LNCaP clone FGC (cell line): ENCODE measurements at regions not wholly inside any gene's neighbourhood (a gene's known extent, or its start where the extent isn't known, plus 50 kb on each side); places are given as distances from the start of the nearest gene placed in this dataset.

Experiments used
- DNase-seq: peaks from one replicate; pipeline ENCODE4 v3.0.0-alpha.2; 2011; ENCODE audit warnings: low read depth
- H3K4me3 ChIP-seq: 2 replicates; pipeline ENCODE4 v1.5.1; 2011; ENCODE audit warnings: mild to moderate bottlenecking, low read depth, low read length, control low read depth
- TF ChIP-seq, protein P1 (sequence below): IDR thresholded peaks from 2 replicates; pipeline ENCODE4 v1.5.1; 2012; ENCODE audit warnings: mild to moderate bottlenecking; ENCODE audit not compliant: control insufficient read depth, insufficient read depth; ENCODE audit errors: extremely low read depth

DNA sequence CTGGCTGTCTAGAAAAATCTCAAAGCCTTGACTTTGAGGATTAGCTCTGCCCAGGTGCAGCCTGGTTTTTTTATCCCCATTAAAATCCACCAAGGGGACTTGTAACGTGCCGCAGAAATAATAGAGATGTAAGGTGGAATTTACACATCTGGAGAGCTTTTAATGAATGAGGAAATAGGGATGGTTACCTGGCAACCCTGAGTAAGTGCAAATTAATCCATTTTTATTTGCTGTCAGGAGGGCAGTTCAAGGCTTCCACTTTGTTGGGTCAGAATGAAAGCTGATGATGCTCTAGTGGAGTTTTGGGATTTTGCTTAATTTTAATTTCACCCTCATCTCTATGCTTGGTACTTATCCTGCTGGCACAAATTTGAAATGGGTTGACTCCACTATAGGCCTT lies 163.4 kb upstream of the CEP162 start:
- DNase-seq: no peak
- H3K4me3 ChIP-seq: no peak overlapping the region
- TF ChIP-seq, protein P1, sequence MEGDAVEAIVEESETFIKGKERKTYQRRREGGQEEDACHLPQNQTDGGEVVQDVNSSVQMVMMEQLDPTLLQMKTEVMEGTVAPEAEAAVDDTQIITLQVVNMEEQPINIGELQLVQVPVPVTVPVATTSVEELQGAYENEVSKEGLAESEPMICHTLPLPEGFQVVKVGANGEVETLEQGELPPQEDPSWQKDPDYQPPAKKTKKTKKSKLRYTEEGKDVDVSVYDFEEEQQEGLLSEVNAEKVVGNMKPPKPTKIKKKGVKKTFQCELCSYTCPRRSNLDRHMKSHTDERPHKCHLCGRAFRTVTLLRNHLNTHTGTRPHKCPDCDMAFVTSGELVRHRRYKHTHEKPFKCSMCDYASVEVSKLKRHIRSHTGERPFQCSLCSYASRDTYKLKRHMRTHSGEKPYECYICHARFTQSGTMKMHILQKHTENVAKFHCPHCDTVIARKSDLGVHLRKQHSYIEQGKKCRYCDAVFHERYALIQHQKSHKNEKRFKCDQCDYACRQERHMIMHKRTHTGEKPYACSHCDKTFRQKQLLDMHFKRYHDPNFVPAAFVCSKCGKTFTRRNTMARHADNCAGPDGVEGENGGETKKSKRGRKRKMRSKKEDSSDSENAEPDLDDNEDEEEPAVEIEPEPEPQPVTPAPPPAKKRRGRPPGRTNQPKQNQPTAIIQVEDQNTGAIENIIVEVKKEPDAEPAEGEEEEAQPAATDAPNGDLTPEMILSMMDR: no peak

DNA sequence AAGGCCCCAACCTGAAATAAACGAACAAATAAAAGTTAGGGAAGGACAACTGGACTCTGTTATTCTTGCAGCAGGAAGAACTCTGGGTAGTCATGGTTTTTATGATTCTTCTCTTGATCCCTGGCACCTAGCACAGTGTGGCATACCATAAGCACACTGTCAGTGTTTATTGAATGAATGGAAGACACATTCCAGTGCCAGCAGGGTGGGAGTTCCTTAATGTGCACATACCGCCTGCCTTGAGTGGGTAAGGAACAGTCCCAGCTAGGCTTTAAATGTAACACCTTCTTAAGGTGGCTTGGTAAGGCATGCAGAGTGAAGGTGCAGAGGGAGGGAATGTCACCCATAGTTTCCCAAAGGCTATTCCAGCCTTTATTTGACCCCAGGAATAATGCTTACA lies 162.9 kb upstream of the CEP162 start:
- H3K4me3 ChIP-seq: no peak overlapping the region
- TF ChIP-seq, protein P1: no peak
- no peak for DNase-seq

DNA sequence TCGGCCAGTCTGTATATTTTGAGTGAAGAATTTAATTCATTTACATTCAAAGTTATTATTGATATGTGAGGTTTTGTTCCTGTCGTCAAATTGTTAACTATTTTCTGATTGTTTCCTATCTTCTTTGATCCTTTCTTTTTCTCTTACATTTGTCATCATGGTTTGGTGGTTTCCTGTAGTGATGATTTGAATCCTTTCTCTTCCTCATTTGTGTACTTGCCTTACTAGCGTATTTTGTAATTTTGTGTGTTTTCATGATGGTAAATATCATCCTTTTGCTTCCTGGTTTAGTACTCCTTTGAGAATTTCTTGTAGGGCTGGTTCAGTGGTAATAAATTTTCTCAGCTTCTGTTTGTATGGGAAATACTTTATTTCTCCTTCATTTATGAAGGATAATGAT lies 151.7 kb upstream of the CEP162 start:
- DNase-seq: no peak
- H3K4me3 ChIP-seq: no peak overlapping the region
- TF ChIP-seq, protein P1: no peak

DNA sequence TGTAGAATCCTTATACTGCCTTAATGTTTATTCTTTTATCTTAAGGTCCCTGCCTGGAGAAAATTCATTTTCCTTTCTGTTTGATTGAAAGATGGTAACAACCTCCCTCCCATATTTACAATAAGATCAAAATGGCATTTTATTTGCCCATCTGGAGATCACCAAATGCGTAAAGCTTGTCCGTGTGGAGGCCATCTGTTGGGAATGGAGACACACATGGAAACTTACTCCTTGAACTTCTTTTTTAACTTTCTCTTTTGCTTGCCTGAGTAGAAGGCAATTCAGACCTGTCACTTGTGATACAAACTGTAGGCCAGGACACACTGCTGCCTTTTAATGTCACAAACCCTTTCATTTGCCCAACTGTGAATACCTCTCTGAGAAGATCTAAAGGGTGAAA lies 144.8 kb upstream of the CEP162 start:
- TF ChIP-seq, protein P1: no peak

DNA sequence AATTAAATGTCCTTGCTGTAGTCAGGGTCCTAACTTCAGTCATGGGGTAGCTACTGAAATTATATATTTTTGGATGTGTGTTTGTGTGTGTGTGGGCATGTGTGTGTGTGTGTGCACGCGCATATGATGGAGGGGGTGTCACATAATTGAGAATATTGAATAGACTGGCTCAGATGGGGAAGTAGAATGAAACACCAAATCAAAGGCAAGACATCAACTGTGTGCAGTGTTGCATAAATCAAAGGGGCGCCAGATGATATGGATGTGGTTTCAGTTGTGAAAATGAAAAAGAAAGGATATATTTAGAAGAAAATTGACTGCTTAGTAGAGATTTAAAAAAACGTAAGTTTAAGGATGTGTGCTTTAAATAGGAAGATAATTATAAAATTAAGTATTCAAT lies 144.2 kb upstream of the CEP162 start:
- no peak overlapping the region for H3K4me3 ChIP-seq
- TF ChIP-seq, protein P1: no peak
- no peak for DNase-seq

More for the DNA sequence above, 144.8 kb upstream of the CEP162 start:
- H3K4me3 ChIP-seq: no peak overlapping the region
- DNase-seq: no peak

DNA sequence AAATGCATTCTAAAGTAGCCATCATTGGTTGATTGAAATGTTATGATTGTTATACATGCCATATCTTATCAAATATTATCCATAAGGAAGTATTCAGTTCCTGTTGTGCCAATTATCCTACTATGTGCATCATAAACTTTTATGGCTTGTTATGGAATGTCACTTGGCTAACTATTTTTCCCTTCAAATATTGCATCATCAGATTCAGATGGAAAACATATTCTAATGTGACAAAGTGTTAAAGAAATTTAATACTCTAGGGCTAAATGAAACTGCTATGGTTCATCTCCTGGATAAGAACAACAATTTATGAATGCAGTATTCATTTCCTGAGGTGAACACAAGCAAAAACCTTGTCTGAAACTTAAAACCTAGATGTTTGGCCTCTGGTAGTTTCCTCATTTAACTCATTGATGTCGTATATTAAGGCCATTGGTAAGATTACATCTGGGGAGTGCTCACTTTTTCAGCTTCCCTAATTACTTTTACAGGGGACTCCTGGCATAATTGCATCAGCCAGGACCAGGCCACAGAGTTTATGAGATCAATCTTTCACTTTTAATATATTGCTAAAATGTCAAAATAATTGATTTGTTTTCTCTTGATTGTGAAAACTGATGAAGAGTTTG lies 134.9 kb upstream of the CEP162 start:
- TF ChIP-seq, protein P1: no peak

More for the DNA sequence above, 134.9 kb upstream of the CEP162 start:
- H3K4me3 ChIP-seq: no peak overlapping the region
- no peak for DNase-seq
